ENCODE measurements at regions not wholly inside any gene's neighbourhood (a gene's known extent, or its start where the extent isn't known, plus 50 kb on each side); places are given as distances from the start of the nearest gene placed in this dataset.

DNA sequence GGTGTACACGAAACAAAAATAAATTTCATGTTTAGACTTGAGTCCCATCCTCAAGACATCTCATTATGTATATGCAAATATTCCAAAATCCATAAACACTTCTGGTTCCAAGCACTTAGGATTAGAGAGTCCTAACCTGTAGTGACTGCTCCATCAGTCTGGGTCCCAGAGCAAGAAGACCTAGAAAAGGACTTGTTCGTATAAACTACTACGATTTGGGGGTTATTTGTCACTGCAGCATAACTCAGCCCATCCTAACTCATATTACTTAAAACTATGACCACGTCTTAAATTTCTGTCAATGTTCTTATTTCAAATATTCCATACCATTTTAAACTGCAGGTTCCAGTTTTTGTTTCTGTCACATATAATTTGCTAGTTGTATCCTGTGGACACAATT lies 463.0 kb downstream of the AGTPBP1 start:
- Histone ChIP-seq H2AFZ (ENCODE audit: low read length) (no peak overlapping the region), H3K36me3 (ENCODE audit: insufficient read depth, low read length) (no peaks in the 10 kb centered on the region), H3K4me3 (ENCODE audit: low read length, poor library complexity, severe bottlenecking) (no peak overlapping the region), H3F3A (ENCODE audit: low read depth) (no peaks in the 10 kb centered on the region), H3K9me3 (ENCODE audit: insufficient read depth, low read depth, low read length) (0 out of 2 replicates have a peak, but pooled peaks cover 3% of the 10 kb centered on the region), H3K4me2 (ENCODE audit: low read depth, low read length, poor library complexity, severe bottlenecking) (no peak overlapping the region), H3K79me2 (ENCODE audit: insufficient read depth, low read length) (no peaks in the 10 kb centered on the region), H3K27me3 (ENCODE audit: insufficient read depth, low read length, poor library complexity, severe bottlenecking) (no peaks in the 10 kb centered on the region), H3K9me2 (replicated peaks; ENCODE audit: low read depth, low read length) (no peaks in the 10 kb centered on the region), H3K9ac (ENCODE audit: low read depth, low read length, poor library complexity, severe bottlenecking) (no peak overlapping the region), H3K4me1 (ENCODE audit: insufficient read depth, low read length, poor library complexity, severe bottlenecking) (no peaks in the 10 kb centered on the region), H4K20me1 (ENCODE audit: insufficient read depth, low read length, poor library complexity, severe bottlenecking) (no peaks in the 10 kb centered on the region)
- no peak for TF ChIP-seq EZH2phosphoT487 (IDR thresholded peaks at IDR 0.05; ENCODE audit: borderline replicate concordance)
- TF ChIP-seq, protein P1, sequence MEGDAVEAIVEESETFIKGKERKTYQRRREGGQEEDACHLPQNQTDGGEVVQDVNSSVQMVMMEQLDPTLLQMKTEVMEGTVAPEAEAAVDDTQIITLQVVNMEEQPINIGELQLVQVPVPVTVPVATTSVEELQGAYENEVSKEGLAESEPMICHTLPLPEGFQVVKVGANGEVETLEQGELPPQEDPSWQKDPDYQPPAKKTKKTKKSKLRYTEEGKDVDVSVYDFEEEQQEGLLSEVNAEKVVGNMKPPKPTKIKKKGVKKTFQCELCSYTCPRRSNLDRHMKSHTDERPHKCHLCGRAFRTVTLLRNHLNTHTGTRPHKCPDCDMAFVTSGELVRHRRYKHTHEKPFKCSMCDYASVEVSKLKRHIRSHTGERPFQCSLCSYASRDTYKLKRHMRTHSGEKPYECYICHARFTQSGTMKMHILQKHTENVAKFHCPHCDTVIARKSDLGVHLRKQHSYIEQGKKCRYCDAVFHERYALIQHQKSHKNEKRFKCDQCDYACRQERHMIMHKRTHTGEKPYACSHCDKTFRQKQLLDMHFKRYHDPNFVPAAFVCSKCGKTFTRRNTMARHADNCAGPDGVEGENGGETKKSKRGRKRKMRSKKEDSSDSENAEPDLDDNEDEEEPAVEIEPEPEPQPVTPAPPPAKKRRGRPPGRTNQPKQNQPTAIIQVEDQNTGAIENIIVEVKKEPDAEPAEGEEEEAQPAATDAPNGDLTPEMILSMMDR (conservative IDR thresholded peaks at IDR 0.05; ENCODE audit: low read length): no peak

DNA sequence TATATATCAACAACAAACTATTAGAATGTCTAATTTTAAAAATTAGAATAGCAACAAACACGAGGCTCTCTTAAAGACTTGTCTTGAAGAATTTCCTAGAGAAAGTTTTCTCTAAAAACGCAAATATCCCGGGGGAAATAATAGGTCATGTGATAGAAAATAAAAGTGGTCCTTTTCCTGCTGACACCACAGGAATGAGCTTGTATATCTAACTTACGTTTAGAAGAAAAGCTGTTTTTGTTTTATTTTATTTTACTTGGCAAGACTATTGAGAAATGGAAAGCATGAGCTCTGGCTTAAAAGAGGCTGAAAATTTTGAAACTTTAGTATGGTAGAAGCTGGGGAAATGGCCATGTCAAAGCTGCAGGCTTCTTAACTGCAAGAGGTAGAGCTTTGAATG lies 465.0 kb downstream of the AGTPBP1 start:
- H3K79me2 ChIP-seq (ENCODE audit: insufficient read depth, low read length): no peaks in the 10 kb centered on the region

DNA sequence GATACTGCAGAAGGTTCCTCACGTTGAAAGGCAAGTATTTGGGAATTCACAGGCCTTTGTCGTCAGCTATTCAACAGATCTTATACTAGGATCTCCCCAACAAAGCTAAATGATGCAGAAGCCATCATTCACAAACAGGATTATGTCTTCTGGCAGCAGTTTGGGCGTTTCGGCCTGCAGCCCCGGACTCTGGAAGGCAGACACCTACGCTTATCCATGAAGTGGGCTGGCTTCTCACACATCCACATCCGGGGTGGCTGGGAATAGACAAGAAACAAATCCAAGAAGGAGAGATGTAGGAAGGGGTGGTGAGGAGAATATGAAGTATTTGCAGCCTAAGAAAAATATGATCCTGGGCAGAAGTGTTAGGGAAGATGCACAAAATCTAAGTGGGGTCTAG lies 471.9 kb downstream of the AGTPBP1 start:
- no peak overlapping the region for H2AFZ ChIP-seq (ENCODE audit: low read length)
- no peaks in the 10 kb centered on the region for H3K4me1 ChIP-seq (ENCODE audit: insufficient read depth, low read length, poor library complexity, severe bottlenecking)
- no peaks in the 10 kb centered on the region for H3F3A ChIP-seq (ENCODE audit: low read depth)
- TF ChIP-seq EZH2phosphoT487 (IDR thresholded peaks at IDR 0.05; ENCODE audit: borderline replicate concordance): no peak
- TF ChIP-seq, protein P1 (conservative IDR thresholded peaks at IDR 0.05; ENCODE audit: low read length): no peak
- no peak overlapping the region for H3K9ac ChIP-seq (ENCODE audit: low read depth, low read length, poor library complexity, severe bottlenecking)
- H3K9me3 ChIP-seq (ENCODE audit: insufficient read depth, low read depth, low read length): no peaks in the 10 kb centered on the region
- no peak overlapping the region for H3K4me2 ChIP-seq (ENCODE audit: low read depth, low read length, poor library complexity, severe bottlenecking)
- H4K20me1 ChIP-seq (ENCODE audit: insufficient read depth, low read length, poor library complexity, severe bottlenecking): no peaks in the 10 kb centered on the region
- H3K79me2 ChIP-seq (ENCODE audit: insufficient read depth, low read length): no peaks in the 10 kb centered on the region
- no peaks in the 10 kb centered on the region for H3K9me2 ChIP-seq (replicated peaks; ENCODE audit: low read depth, low read length)
- H3K27me3 ChIP-seq (ENCODE audit: insufficient read depth, low read length, poor library complexity, severe bottlenecking): no peaks in the 10 kb centered on the region
- H3K4me3 ChIP-seq (ENCODE audit: low read length, poor library complexity, severe bottlenecking): no peak overlapping the region
- no peaks in the 10 kb centered on the region for H3K36me3 ChIP-seq (ENCODE audit: insufficient read depth, low read length)

More for the DNA sequence above, 465.0 kb downstream of the AGTPBP1 start:
- H3K4me2 ChIP-seq (ENCODE audit: low read depth, low read length, poor library complexity, severe bottlenecking): no peak overlapping the region
- H3K4me3 ChIP-seq (ENCODE audit: low read length, poor library complexity, severe bottlenecking): no peak overlapping the region
- TF ChIP-seq, protein P1 (conservative IDR thresholded peaks at IDR 0.05; ENCODE audit: low read length): no peak
- TF ChIP-seq EZH2phosphoT487 (IDR thresholded peaks at IDR 0.05; ENCODE audit: borderline replicate concordance): no peak
- no peak overlapping the region for H2AFZ ChIP-seq (ENCODE audit: low read length)
- H3F3A ChIP-seq (ENCODE audit: low read depth): no peaks in the 10 kb centered on the region
- 0 out of 2 replicates have a peak, but pooled peaks cover 3% of the 10 kb centered on the region for H3K9me3 ChIP-seq (ENCODE audit: insufficient read depth, low read depth, low read length)
- no peaks in the 10 kb centered on the region for H4K20me1 ChIP-seq (ENCODE audit: insufficient read depth, low read length, poor library complexity, severe bottlenecking)
- H3K4me1 ChIP-seq (ENCODE audit: insufficient read depth, low read length, poor library complexity, severe bottlenecking): no peaks in the 10 kb centered on the region
- H3K9ac ChIP-seq (ENCODE audit: low read depth, low read length, poor library complexity, severe bottlenecking): no peak overlapping the region
- no peaks in the 10 kb centered on the region for H3K9me2 ChIP-seq (replicated peaks; ENCODE audit: low read depth, low read length)
- H3K27me3 ChIP-seq (ENCODE audit: insufficient read depth, low read length, poor library complexity, severe bottlenecking): no peaks in the 10 kb centered on the region
- no peaks in the 10 kb centered on the region for H3K36me3 ChIP-seq (ENCODE audit: insufficient read depth, low read length)

Data from Loucy (cell line).